ENCODE measurements at regions not wholly inside any gene's neighbourhood (a gene's known extent, or its start where the extent isn't known, plus 50 kb on each side); places are given as distances from the start of the nearest gene placed in this dataset.

- FAIRE-seq: no peak
- DNase-seq (ENCODE audit: low spot score): no peak
Measured at GRCh38 chr1:80251171-80251570, 1244.6 kb upstream of the ADGRL4 start.

- FAIRE-seq (no peak), DNase-seq (ENCODE audit: low spot score) (no peak)
Measured at GRCh38 chr1:80250573-80251168, 1244.1 kb upstream of the ADGRL4 start.

- FAIRE-seq (no peak), DNase-seq (ENCODE audit: low spot score) (no peak)
Measured at GRCh38 chr1:80249699-80250098, 1243.2 kb upstream of the ADGRL4 start.

- no peak for FAIRE-seq
- DNase-seq (ENCODE audit: low spot score): no peak
Measured at GRCh38 chr1:80248886-80249285, 1242.4 kb upstream of the ADGRL4 start.

GRCh38 chr1:80245813-80246212, 1239.3 kb upstream of the ADGRL4 start:
- no peak for DNase-seq (ENCODE audit: low spot score)
- FAIRE-seq: no peak

- FAIRE-seq: no peak
- DNase-seq (ENCODE audit: low spot score): no peak
Measured at GRCh38 chr1:80244372-80244771, 1237.8 kb upstream of the ADGRL4 start.

GRCh38 chr1:80241566-80241965, 1235.0 kb upstream of the ADGRL4 start:
- DNase-seq (ENCODE audit: low spot score) (no peak), FAIRE-seq (no peak)

- FAIRE-seq (no peak), DNase-seq (ENCODE audit: low spot score) (no peak)
Measured at GRCh38 chr1:80225510-80225909, 1219.0 kb upstream of the ADGRL4 start.

GRCh38 chr1:80221319-80221718, 1214.8 kb upstream of the ADGRL4 start:
- no peak for DNase-seq (ENCODE audit: low spot score)
- FAIRE-seq: no peak

GRCh38 chr1:80218112-80218511, 1211.6 kb upstream of the ADGRL4 start:
- FAIRE-seq: no peak
- DNase-seq (ENCODE audit: low spot score): peak; percentile 29

- DNase-seq (ENCODE audit: low spot score) (peak; percentile 37), FAIRE-seq (no peak)
Measured at GRCh38 chr1:80217377-80217986, 1211.0 kb upstream of the ADGRL4 start.

- no peak for FAIRE-seq
- DNase-seq (ENCODE audit: low spot score): no peak
Measured at GRCh38 chr1:80214888-80215540, 1208.5 kb upstream of the ADGRL4 start.

GRCh38 chr1:80212948-80213347, 1206.4 kb upstream of the ADGRL4 start:
- no peak for FAIRE-seq

GRCh38 chr1:80211691-80212380, 1205.3 kb upstream of the ADGRL4 start:
- DNase-seq (ENCODE audit: low spot score): no peak
- FAIRE-seq: no peak

More at GRCh38 chr1:80212948-80213347, 1206.4 kb upstream of the ADGRL4 start:
- no peak for DNase-seq (ENCODE audit: low spot score)

GRCh38 chr1:80202118-80202517, 1195.6 kb upstream of the ADGRL4 start:
- FAIRE-seq: no peak

GRCh38 chr1:80194221-80194620, 1187.7 kb upstream of the ADGRL4 start:
- DNase-seq (ENCODE audit: low spot score) (no peak), FAIRE-seq (no peak)

More at GRCh38 chr1:80202118-80202517, 1195.6 kb upstream of the ADGRL4 start:
- DNase-seq (ENCODE audit: low spot score): no peak

- no peak for DNase-seq (ENCODE audit: low spot score)
- FAIRE-seq: no peak
Measured at GRCh38 chr1:80181418-80181817, 1174.9 kb upstream of the ADGRL4 start.

- FAIRE-seq (no peak), DNase-seq (ENCODE audit: low spot score) (no peak)
Measured at GRCh38 chr1:80171631-80172030, 1165.1 kb upstream of the ADGRL4 start.

GRCh38 chr1:80170811-80171485, 1164.4 kb upstream of the ADGRL4 start:
- DNase-seq (ENCODE audit: low spot score): no peak
- no peak for FAIRE-seq

GRCh38 chr1:80164150-80164549, 1157.6 kb upstream of the ADGRL4 start:
- no peak for DNase-seq (ENCODE audit: low spot score)
- no peak for FAIRE-seq

- FAIRE-seq: peak; percentile 30
- DNase-seq (ENCODE audit: low spot score): no peak
Measured at GRCh38 chr1:80163686-80164085, 1157.2 kb upstream of the ADGRL4 start.

GRCh38 chr1:80158771-80159170, 1152.2 kb upstream of the ADGRL4 start:
- DNase-seq (ENCODE audit: low spot score) (no peak), FAIRE-seq (no peak)

All from urothelium cell line (cell line).